ENCODE measurements at regions not wholly inside any gene's neighbourhood (a gene's known extent, or its start where the extent isn't known, plus 50 kb on each side); places are given as distances from the start of the nearest gene placed in this dataset.

DNA sequence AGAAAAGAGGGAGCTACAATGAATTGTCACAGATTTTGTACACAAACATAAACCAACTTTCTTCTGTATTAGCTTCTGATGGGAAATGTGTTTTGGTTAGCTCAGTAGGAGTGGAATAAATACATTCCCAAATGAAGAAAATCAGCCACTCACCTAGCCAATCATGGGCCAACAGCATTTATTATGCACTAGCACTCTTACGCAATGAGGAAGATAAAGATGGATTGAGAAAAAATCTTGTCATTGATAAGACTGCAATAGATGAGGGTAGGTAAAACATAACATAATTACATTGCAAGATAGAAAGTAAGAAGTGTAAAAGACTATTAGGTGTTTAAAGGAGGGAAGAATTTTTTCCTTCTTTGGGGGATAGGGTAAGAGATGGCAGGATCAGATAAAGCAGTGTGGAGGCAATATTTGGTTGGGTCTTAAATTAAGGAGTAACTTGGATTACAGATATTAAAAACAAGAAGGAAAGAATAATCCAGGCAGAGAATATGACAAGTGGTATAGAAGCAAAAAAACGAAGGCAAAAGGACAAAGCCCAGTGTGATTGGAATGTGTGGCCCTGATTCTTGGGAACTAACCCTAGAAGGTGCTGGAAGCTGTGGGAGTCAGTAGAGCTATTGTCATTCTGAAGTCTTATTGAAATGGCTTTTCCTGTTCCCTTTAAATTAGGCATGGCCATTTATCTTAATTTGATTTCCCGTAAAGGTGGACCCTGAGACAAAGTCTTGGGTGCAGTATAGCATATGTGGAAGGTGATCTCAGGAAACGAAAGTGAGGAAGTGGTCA lies 208.4 kb upstream of the MEX3C start:
- DNase-seq, result no peak
- H3K27ac ChIP-seq (ENCODE audit: insufficient read length, low read depth, low read length), result no peak overlapping the region
- no peaks in the 10 kb centered on the region for H3K9me3 ChIP-seq (ENCODE audit: control insufficient read depth, low read depth, low read length)
- Mint-ChIP-seq H3K4me1 (peaks cover 50 to 51% of the 10 kb centered on the region in 2 experiments), H3K27me3 (ENCODE audit: low read depth) (no peaks in the 10 kb centered on the region), H3K36me3 (ENCODE audit: insufficient read depth in 1 of 3, low read depth in 3 of 3) (peaks cover 0 to 2% (median 0%) of the 10 kb centered on the region in 3 experiments; a peak in 3 of 7 replicates), H3K9me3 (peaks cover 2 to 3% of the 10 kb centered on the region in 2 experiments; a peak in 2 of 5 replicates), H3K4me3 (no peak overlapping the region; a peak in 1 of 5 replicates), H3K27ac (peak overlapping the region; percentile 22 to 71 (median 71); a peak in 4 of 7 replicates)
- no peaks in the 10 kb centered on the region for H3K23me2 ChIP-seq (ENCODE audit: insufficient read length, low read depth, low read length, poor library complexity, severe bottlenecking)
- no peak overlapping the region for H2AK5ac ChIP-seq (ENCODE audit: insufficient read length, low read length)
- no peak overlapping the region for H2BK12ac ChIP-seq (ENCODE audit: insufficient read length, low read depth, low read length)
- H4K8ac ChIP-seq (replicated peaks; ENCODE audit: insufficient read length, low read depth, low read length), result no peak overlapping the region
- H3K14ac ChIP-seq (ENCODE audit: insufficient read depth, low read length), result no peak overlapping the region
- no peak overlapping the region for H3K18ac ChIP-seq (ENCODE audit: insufficient read length, low read depth, low read length)
- H3K4ac ChIP-seq (ENCODE audit: low read depth, low read length), result no peak overlapping the region
- no peak overlapping the region for H3K56ac ChIP-seq (ENCODE audit: insufficient read length, low read depth, low read length)
- no peaks in the 10 kb centered on the region for H4K20me1 ChIP-seq (ENCODE audit: control insufficient read depth, insufficient read depth, insufficient read length)
- no peak overlapping the region for H3T11ph ChIP-seq (ENCODE audit: low read length)
- H2BK5ac ChIP-seq (ENCODE audit: insufficient read length, low read length), result no peak overlapping the region
- no peak overlapping the region for H4K5ac ChIP-seq (ENCODE audit: insufficient read length, low read depth, low read length)
- H2BK120ac ChIP-seq (ENCODE audit: low read depth, low read length, poor library complexity, severe bottlenecking), result no peak overlapping the region
- peaks cover 7% of the 10 kb centered on the region; the same call in 1 of the 2 replicates for H3K4me1 ChIP-seq (ENCODE audit: insufficient read depth, low read length)
- H2BK15ac ChIP-seq (ENCODE audit: low read depth, low read length), result no peak overlapping the region
- H3K23ac ChIP-seq (ENCODE audit: insufficient read length, low read depth, low read length), result no peak overlapping the region
- no peaks in the 10 kb centered on the region for H3K79me2 ChIP-seq (ENCODE audit: insufficient read depth, low read length)
- H2AFZ ChIP-seq (ENCODE audit: low read length), result no peak overlapping the region
- no peak overlapping the region for H2BK20ac ChIP-seq (ENCODE audit: low read depth, low read length, poor library complexity, severe bottlenecking)
- H3K4me2 ChIP-seq (ENCODE audit: insufficient read depth, insufficient read length, low read length), result no peak overlapping the region
- H3K79me1 ChIP-seq (ENCODE audit: insufficient read depth, low read depth, low read length, poor library complexity, severe bottlenecking), result no peaks in the 10 kb centered on the region
- H3K9ac ChIP-seq (ENCODE audit: extremely low read depth, insufficient read length, low read length), result no peak overlapping the region
- TF ChIP-seq, protein P1, sequence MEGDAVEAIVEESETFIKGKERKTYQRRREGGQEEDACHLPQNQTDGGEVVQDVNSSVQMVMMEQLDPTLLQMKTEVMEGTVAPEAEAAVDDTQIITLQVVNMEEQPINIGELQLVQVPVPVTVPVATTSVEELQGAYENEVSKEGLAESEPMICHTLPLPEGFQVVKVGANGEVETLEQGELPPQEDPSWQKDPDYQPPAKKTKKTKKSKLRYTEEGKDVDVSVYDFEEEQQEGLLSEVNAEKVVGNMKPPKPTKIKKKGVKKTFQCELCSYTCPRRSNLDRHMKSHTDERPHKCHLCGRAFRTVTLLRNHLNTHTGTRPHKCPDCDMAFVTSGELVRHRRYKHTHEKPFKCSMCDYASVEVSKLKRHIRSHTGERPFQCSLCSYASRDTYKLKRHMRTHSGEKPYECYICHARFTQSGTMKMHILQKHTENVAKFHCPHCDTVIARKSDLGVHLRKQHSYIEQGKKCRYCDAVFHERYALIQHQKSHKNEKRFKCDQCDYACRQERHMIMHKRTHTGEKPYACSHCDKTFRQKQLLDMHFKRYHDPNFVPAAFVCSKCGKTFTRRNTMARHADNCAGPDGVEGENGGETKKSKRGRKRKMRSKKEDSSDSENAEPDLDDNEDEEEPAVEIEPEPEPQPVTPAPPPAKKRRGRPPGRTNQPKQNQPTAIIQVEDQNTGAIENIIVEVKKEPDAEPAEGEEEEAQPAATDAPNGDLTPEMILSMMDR (conservative IDR thresholded peaks at IDR 0.05), result no peak
- WGBS (ENCODE audit: extremely low coverage, insufficient read length, low lambda C conversion rate), result no CpG with 5 or more reads among the region's 4 CpGs
- H4K91ac ChIP-seq (ENCODE audit: insufficient read length, low read depth, low read length), result no peak overlapping the region
- H3K27me3 ChIP-seq (ENCODE audit: insufficient read depth, low read length), result no peaks in the 10 kb centered on the region
